ENCODE measurements at regions not wholly inside any gene's neighbourhood (a gene's known extent, or its start where the extent isn't known, plus 50 kb on each side); places are given as distances from the start of the nearest gene placed in this dataset.

GRCh38 chr14:58772116-58772515 lies 134.4 kb downstream of the DACT1 start:
- TF ChIP-seq TSHZ2 (CRISPR knock-in tag; IDR thresholded peaks at IDR 0.05) (no peak), ZFP30 (CRISPR knock-in tag; IDR thresholded peaks at IDR 0.05) (no peak), ZFP3 (CRISPR knock-in tag; IDR thresholded peaks at IDR 0.05) (no peak), GLIS3 (CRISPR knock-in tag; IDR thresholded peaks at IDR 0.05) (no peak), ZNF8 (CRISPR knock-in tag; IDR thresholded peaks at IDR 0.05) (no peak)
